HEK293 (cell line): ENCODE measurements at regions not wholly inside any gene's neighbourhood (a gene's known extent, or its start where the extent isn't known, plus 50 kb on each side); places are given as distances from the start of the nearest gene placed in this dataset.

ENCODE experiments used
- CTCF ChIA-PET: fragments of 350-600 bp; formaldehyde crosslinking; extraction: SDS; loops from one replicate; lab custom pipeline; 2021; ENCODE audit warnings: antibody characterized with exemption; lab: Yijun Ruan, JAX
- POLR2A ChIA-PET: fragments of 300-600 bp; formaldehyde crosslinking; extraction: SDS; loops from one replicate; lab custom pipeline; 2020; ENCODE audit warnings: antibody characterized with exemption, inconsistent platforms; lab: Yijun Ruan, JAX
- H3K27ac ChIP-seq: fragments of 200-500 bp; sonication (Bioruptor generic); 2 replicates; pipeline ENCODE4 v1.5.1; 2014; ENCODE audit warnings: low read depth, low read length, control low read depth, inconsistent platforms; ENCODE audit errors: extremely low read depth
- H3K36me3 ChIP-seq, 2 experiments: fragments of 200-500 bp in 1 of 2; sonication (Bioruptor generic) in 1 of 2; 1 replicate in 1 of 2; 2 replicates in 1 of 2; pipeline ENCODE4 v1.5.1; 2014 to 2017; ENCODE audit warnings: inconsistent platforms in 2 of 2, low read length in 2 of 2; ENCODE audit not compliant: control insufficient read depth in 2 of 2, insufficient read depth in 1 of 2
- H3K4me1 ChIP-seq: fragments of 200-500 bp; sonication (Bioruptor generic); 2 replicates; pipeline ENCODE4 v1.5.1; 2014; ENCODE audit warnings: mild to moderate bottlenecking, low read length, inconsistent platforms; ENCODE audit not compliant: control insufficient read depth, insufficient read depth
- H3K4me3 ChIP-seq: 2 replicates; pipeline ENCODE4 v1.5.1; 2011; ENCODE audit warnings: low read depth, mild to moderate bottlenecking, control low read depth, low read length, moderate library complexity
- H3K9me3 ChIP-seq: fragments of 200-500 bp; sonication (Bioruptor generic); 2 replicates; pipeline ENCODE4 v1.5.1; 2014; ENCODE audit warnings: low read depth, low read length, inconsistent platforms; ENCODE audit not compliant: control insufficient read depth, insufficient read depth
- FEZF1 ChIP-seq: fragments of 450-650 bp; formaldehyde crosslinking; IDR thresholded peaks from 2 replicates; pipeline ENCODE4 v1.5.1; 2016; ENCODE audit warnings: missing biosample characterization, missing genetic modification characterization
- HOXC10 ChIP-seq: sonication (generic); formaldehyde crosslinking; IDR thresholded peaks from 2 replicates; pipeline ENCODE4 v1.8.1; 2023; ENCODE audit warnings: mild to moderate bottlenecking, missing genetic modification reagents
- INSM2 ChIP-seq: fragments of 450-650 bp; formaldehyde crosslinking; IDR thresholded peaks from 2 replicates; pipeline ENCODE4 v1.5.1; 2016; ENCODE audit warnings: missing biosample characterization, missing genetic modification characterization
- ZNF138 ChIP-seq: fragments of 450-650 bp; formaldehyde crosslinking; IDR thresholded peaks from 2 replicates; pipeline ENCODE4 v1.5.1; 2016; ENCODE audit warnings: missing biosample characterization, missing genetic modification characterization, borderline replicate concordance
- ZNF274 ChIP-seq, 2 experiments: fragments of 200-500 bp in 1 of 2; fragments of 450-650 bp in 1 of 2; sonication (Bioruptor generic) in 1 of 2; formaldehyde crosslinking in 1 of 2; IDR thresholded peaks; 2 replicates each; pipeline versions ENCODE4 v1.5.1 to v1.6.1; 2014 to 2016; ENCODE audit warnings: borderline replicate concordance in 1 of 2, inconsistent platforms in 1 of 2, low read length in 1 of 2, missing biosample characterization in 1 of 2, missing genetic modification characterization in 1 of 2
- ZNF280D ChIP-seq: fragments of 450-650 bp; formaldehyde crosslinking; IDR thresholded peaks from 2 replicates; pipeline ENCODE4 v1.5.1; 2016; ENCODE audit warnings: missing biosample characterization, missing genetic modification characterization
- ZNF335 ChIP-seq: fragments of 450-650 bp; formaldehyde crosslinking; conservative IDR thresholded peaks from 2 replicates; pipeline ENCODE4 v1.5.1; 2016; ENCODE audit warnings: missing biosample characterization, missing genetic modification characterization
- ZNF391 ChIP-seq: fragments of 450-650 bp; formaldehyde crosslinking; IDR thresholded peaks from 2 replicates; pipeline ENCODE4 v1.5.1; 2016; ENCODE audit warnings: low read depth, missing biosample characterization, missing genetic modification characterization, borderline replicate concordance
- ZNF394 ChIP-seq: fragments of 450-650 bp; formaldehyde crosslinking; IDR thresholded peaks from 2 replicates; pipeline ENCODE4 v1.5.1; 2016; ENCODE audit warnings: missing biosample characterization, missing genetic modification characterization, mild to moderate bottlenecking, moderate library complexity, borderline replicate concordance
- ZNF660 ChIP-seq: fragments of 450-650 bp; IDR thresholded peaks from 2 replicates; pipeline ENCODE4 v1.5.1; 2018; ENCODE audit warnings: missing biosample characterization, mild to moderate bottlenecking, missing genetic modification characterization
- ZNF707 ChIP-seq: fragments of 450-650 bp; formaldehyde crosslinking; IDR thresholded peaks from 2 replicates; pipeline ENCODE4 v1.5.1; 2016; ENCODE audit warnings: missing biosample characterization, missing genetic modification characterization
- ZNF776 ChIP-seq: fragments of 450-650 bp; formaldehyde crosslinking; IDR thresholded peaks from 2 replicates; pipeline ENCODE4 v1.5.0; 2017; ENCODE audit warnings: missing biosample characterization, missing genetic modification characterization, borderline replicate concordance
- ZSCAN5A ChIP-seq: fragments of 450-650 bp; formaldehyde crosslinking; IDR thresholded peaks from 2 replicates; pipeline ENCODE4 v1.5.1; 2016; ENCODE audit warnings: missing biosample characterization, missing genetic modification characterization

- POLR2A ChIA-PET = no interaction called here
- CTCF ChIA-PET = interaction anchor here (0.6 kb wide), 1 partner anchor 29 kb away, joined by 6 read pairs; no protein-coding TSS in a partner anchor
- H3K36me3 ChIP-seq = no peaks in the 10 kb centered on the region
- H3K4me3 ChIP-seq = no peak overlapping the region
- H3K4me1 ChIP-seq = no peaks in the 10 kb centered on the region
- H3K27ac ChIP-seq = no peak overlapping the region
- no peak for TF ChIP-seq INSM2 (tag by site-specific recombination)
- no peak for TF ChIP-seq ZSCAN5A (tag by site-specific recombination)
- TF ChIP-seq ZNF138 = no peak
- no peak for TF ChIP-seq ZNF660 (tag by site-specific recombination)
- no peak for TF ChIP-seq ZNF707 (tag by site-specific recombination)
- no peak for TF ChIP-seq HOXC10 (CRISPR knock-in tag)
- TF ChIP-seq ZNF274 (IDR thresholded peaks at IDR 0.05; ENCODE audit: low read length) = no peak
- TF ChIP-seq ZNF274 (tag by site-specific recombination; IDR thresholded peaks at IDR 0.05; ENCODE audit: borderline replicate concordance) = no peak
- TF ChIP-seq ZNF394 = no peak
- TF ChIP-seq ZNF776 (tag by site-specific recombination) = no peak
- no peak for TF ChIP-seq ZNF280D
- TF ChIP-seq ZNF335 (tag by site-specific recombination) = no peak
- TF ChIP-seq, all 188 proteins: peak for 0
- H3K9me3 ChIP-seq = no peaks in the 10 kb centered on the region
Observed at GRCh38 chr3:191123231-191123630, 75.8 kb upstream of the OSTN start.

DNA sequence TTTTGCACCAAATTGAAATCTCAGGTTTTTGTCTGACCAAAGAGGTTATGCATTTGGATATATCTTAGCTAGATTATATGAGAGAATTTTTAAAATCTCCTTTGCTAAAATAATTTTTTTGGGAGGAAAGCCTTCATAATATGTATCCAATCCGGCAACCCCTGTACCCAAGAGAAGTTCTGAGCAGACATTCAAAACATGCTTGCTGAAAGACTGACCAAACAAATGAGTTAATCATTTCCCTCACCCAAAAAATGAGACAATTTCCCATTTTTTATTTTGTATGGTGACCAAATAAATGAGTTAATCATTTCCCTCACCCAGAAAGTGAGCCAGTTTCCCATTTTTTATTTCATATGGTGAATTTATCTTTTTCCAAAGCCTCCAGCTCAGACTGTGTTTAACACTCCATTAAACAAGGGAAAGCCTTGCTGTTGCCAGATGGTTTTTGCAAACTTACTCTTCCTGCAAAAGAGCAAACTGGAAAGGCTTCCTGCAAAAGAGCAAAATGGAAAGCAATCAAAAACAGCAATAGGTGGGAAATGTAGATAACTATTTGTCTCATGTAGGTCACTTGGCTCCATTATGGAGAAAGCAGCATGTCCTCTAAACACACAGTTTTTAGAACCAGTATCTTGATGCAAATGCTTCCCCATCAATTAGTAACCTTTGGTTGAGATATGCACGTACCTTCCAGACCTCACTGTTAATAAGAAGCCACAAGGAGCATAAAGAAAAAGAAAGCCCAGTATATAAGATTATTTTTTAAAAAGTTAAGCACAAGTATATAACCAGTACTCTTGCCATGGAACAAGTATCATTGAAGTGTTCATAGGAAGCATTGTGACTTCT lies 78.4 kb upstream of the OSTN start:
- TF ChIP-seq FEZF1 (tag by site-specific recombination) = peak; percentile 43; the same call in 1 of the 2 replicates
- TF ChIP-seq ZNF391 = no peak
- ChIA-PET CTCF (no interaction called here), POLR2A (no interaction called here)
- H3K4me1 ChIP-seq = no peaks in the 10 kb centered on the region
- H3K27ac ChIP-seq = no peak overlapping the region
- H3K36me3 ChIP-seq = no peaks in the 10 kb centered on the region
- no peaks in the 10 kb centered on the region for H3K9me3 ChIP-seq
- no peak overlapping the region for H3K4me3 ChIP-seq
